HCT116 (cell line): ENCODE measurements at regions not wholly inside any gene's neighbourhood (a gene's known extent, or its start where the extent isn't known, plus 50 kb on each side); places are given as distances from the start of the nearest gene placed in this dataset.

Source experiments
- ATAC-seq: fragments of 200-7000 bp; cut with Tn5 transposase; 2 replicates; pipeline ENCODE4 v1.9.1; 2020; ENCODE audit warnings: mild to moderate bottlenecking, moderate library complexity
- BruUV-seq: library from RNA; stranded (reverse); fragments of 400-500 nt; replicated peaks from 2 replicates; lab custom pipeline; 2021; lab: Mats Ljungman, UMichigan
- CTCF ChIA-PET: fragments of 300-600 bp; sonication (Branson Sonifier 250); formaldehyde crosslinking; loops from one replicate; lab custom pipeline; 2021; ENCODE audit warnings: antibody characterized with exemption; lab: Charles Lee
- POLR2A ChIA-PET: fragments of 300-600, 350-600 bp; sonication (Branson Sonifier 250); formaldehyde crosslinking; loops from one replicate; lab custom pipeline; 2021; ENCODE audit warnings: antibody characterized with exemption; lab: Charles Lee
- RAD21 ChIA-PET, 2 experiments: fragments of 300-600 bp; sonication (Branson Sonifier 250); formaldehyde crosslinking; loops; one replicate each; lab custom pipeline; 2023; ENCODE audit warnings: low total read pairs in 2 of 2; ENCODE audit not compliant: uncharacterized antibody in 2 of 2, unreplicated experiment in 2 of 2, low non-redundant PET in 1 of 2; lab: Charles Lee
- DNase-seq: peaks from one replicate; pipeline ENCODE4 v3.0.0-alpha.2; 2010; ENCODE audit warnings: low read depth, low spot score
- H2AFZ ChIP-seq: fragments of 200-600 bp; shearing (Covaris generic), sonication (generic); 2 replicates; pipeline ENCODE4 v1.6.1; 2017; ENCODE audit warnings: low read depth, mixed run types, mixed read lengths, antibody characterized with exemption, low read length; ENCODE audit not compliant: poor library complexity, severe bottlenecking
- H3K27ac ChIP-seq: 2 replicates; pipeline ENCODE4 v1.5.1; 2012; ENCODE audit warnings: low read depth, low read length
- H3K27me3 ChIP-seq: fragments of 200-600 bp; sonication (generic); 2 replicates; pipeline ENCODE4 v1.6.1; 2016; ENCODE audit warnings: mixed run types, low read length, mixed read lengths; ENCODE audit not compliant: insufficient read depth
- H3K36me3 ChIP-seq, 2 experiments: fragments of 200-500 bp in 1 of 2; fragments of 200-600 bp in 1 of 2; sonication (Bioruptor generic) in 1 of 2; sonication (generic) in 1 of 2; 2 replicates each; pipeline versions ENCODE4 v1.5.1 to v1.6.1; 2014 to 2016; ENCODE audit warnings: low read length in 2 of 2, inconsistent platforms in 1 of 2, mixed read lengths in 1 of 2, mixed run types in 1 of 2; ENCODE audit not compliant: insufficient read depth in 2 of 2, control insufficient read depth in 1 of 2
- H3K4me1 ChIP-seq, 2 experiments: fragments of 200-600 bp in 1 of 2; sonication (generic) in 1 of 2; 2 replicates each; pipeline versions ENCODE4 v1.5.1 to v1.6.1; 2012 to 2017; ENCODE audit warnings: low read length in 2 of 2, inconsistent platforms in 1 of 2, mild to moderate bottlenecking in 1 of 2, mixed read lengths in 1 of 2, mixed run types in 1 of 2, moderate library complexity in 1 of 2; ENCODE audit not compliant: insufficient read depth in 2 of 2, control insufficient read depth in 1 of 2
- H3K4me2 ChIP-seq: fragments of 200-600 bp; sonication (generic); 2 replicates; pipeline ENCODE4 v1.6.1; 2017; ENCODE audit warnings: mixed run types, low read length, mixed read lengths
- H3K4me3 ChIP-seq, 2 experiments: fragments of 200-600 bp in 1 of 2; sonication (generic) in 1 of 2; replicated peaks in 1 of 2; 2 replicates each; pipeline ENCODE4 v1.5.1; 2011 to 2016; ENCODE audit warnings: low read length in 2 of 2, control low read depth in 1 of 2, low read depth in 1 of 2, mild to moderate bottlenecking in 1 of 2, mixed read lengths in 1 of 2, mixed run types in 1 of 2
- H3K79me2 ChIP-seq: fragments of 200-600 bp; sonication (generic); 2 replicates; pipeline ENCODE4 v1.6.1; 2017; ENCODE audit warnings: mild to moderate bottlenecking, mixed run types, low read length, moderate library complexity, mixed read lengths; ENCODE audit not compliant: insufficient read depth
- H3K9ac ChIP-seq: fragments of 200-600 bp; sonication (generic); 2 replicates; pipeline ENCODE4 v1.6.1; 2016; ENCODE audit warnings: low read length, mixed read lengths
- H3K9me2 ChIP-seq: fragments of 200-600 bp; sonication (generic), shearing (Covaris generic); 2 replicates; pipeline ENCODE4 v1.6.1; 2017; ENCODE audit warnings: mixed run types, mild to moderate bottlenecking, moderate library complexity; ENCODE audit not compliant: insufficient read depth
- H3K9me3 ChIP-seq, 2 experiments: fragments of 200-500 bp in 1 of 2; fragments of 200-600 bp in 1 of 2; sonication (Bioruptor generic) in 1 of 2; sonication (generic) in 1 of 2; 2 replicates each; pipeline ENCODE4 v1.6.1; 2014 to 2017; ENCODE audit warnings: low read length in 2 of 2, mixed read lengths in 2 of 2, inconsistent platforms in 1 of 2, low read depth in 1 of 2, mild to moderate bottlenecking in 1 of 2, mixed run types in 1 of 2, moderate library complexity in 1 of 2; ENCODE audit not compliant: control insufficient read depth in 1 of 2, insufficient read depth in 1 of 2
- H4K20me1 ChIP-seq: fragments of 200-600 bp; sonication (generic), shearing (Covaris generic); 2 replicates; pipeline ENCODE4 v1.6.1; 2017; ENCODE audit warnings: mixed run types, mild to moderate bottlenecking, moderate library complexity; ENCODE audit not compliant: insufficient read depth
- CBX3 ChIP-seq: IDR thresholded peaks from 2 replicates; pipeline ENCODE4 v1.6.1; 2012; ENCODE audit warnings: low read depth
- CEBPB ChIP-seq: IDR thresholded peaks from 2 replicates; pipeline ENCODE4 v1.6.1; 2012; ENCODE audit warnings: low read depth
- CTCF ChIP-seq, 3 experiments: fragments of 200-600 bp in 1 of 3; sonication (generic) in 1 of 3; IDR thresholded peaks in 2 of 3; conservative IDR thresholded peaks in 1 of 3; 2 replicates each; pipeline ENCODE4 v1.5.1; 2012 to 2017; ENCODE audit warnings: low read depth in 2 of 3, low read length in 2 of 3, antibody characterized with exemption in 1 of 3, borderline replicate concordance in 1 of 3, control low read depth in 1 of 3, mild to moderate bottlenecking in 1 of 3, mixed read lengths in 1 of 3, mixed run types in 1 of 3, moderate library complexity in 1 of 3; ENCODE audit not compliant: insufficient read depth in 1 of 3
- EZH2 ChIP-seq: fragments of 200-600 bp; sonication (generic); IDR thresholded peaks from 2 replicates; pipeline ENCODE4 v1.6.1; 2017; ENCODE audit warnings: antibody characterized with exemption, mixed run types
- FOSL1 ChIP-seq: IDR thresholded peaks from 2 replicates; pipeline ENCODE4 v1.6.1; 2012; ENCODE audit warnings: low read depth
- REST ChIP-seq: IDR thresholded peaks from 2 replicates; pipeline ENCODE4 v1.6.1; 2012; ENCODE audit warnings: low read depth
- YY1 ChIP-seq: IDR thresholded peaks from 2 replicates; pipeline ENCODE4 v1.6.1; 2011; ENCODE audit warnings: low read length, low read depth, moderate library complexity, mild to moderate bottlenecking; ENCODE audit not compliant: insufficient replicate concordance; ENCODE audit errors: extremely low read depth
- ZBTB33 ChIP-seq: IDR thresholded peaks from 2 replicates; pipeline ENCODE4 v1.6.1; 2011; ENCODE audit warnings: mild to moderate bottlenecking, low read length, moderate library complexity; ENCODE audit not compliant: insufficient replicate concordance; ENCODE audit errors: extremely low read depth
- ZFX ChIP-seq: fragments of 450-650 bp; IDR thresholded peaks from 2 replicates; pipeline ENCODE4 v1.6.1; 2017
- intact Hi-C: fragments of 100-400 bp; cut with micrococcal nuclease; formaldehyde crosslinking; loops from 2 replicates; pipeline ENCODE4 v1.10.0; 2022

GRCh38 chr5:57736716-57737115 lies 254.1 kb upstream of the ACTBL2 start:
- Histone ChIP-seq H3K4me2 (peak overlapping the region; percentile 82), H3K79me2 (no peaks in the 10 kb centered on the region), H3K9me2 (no peaks in the 10 kb centered on the region), H2AFZ (peak overlapping the region; percentile 87), H3K36me3 (no peaks in the 10 kb centered on the region), H3K27me3 (no peaks in the 10 kb centered on the region), H3K9me3 (no peaks in the 10 kb centered on the region), H4K20me1 (no peaks in the 10 kb centered on the region), H3K4me3 (no peak overlapping the region), H3K9ac (peak overlapping the region; percentile 55), H3K4me1 (peaks cover 27 to 62% of the 10 kb centered on the region in 2 experiments), H3K27ac (peak overlapping the region; percentile 63; the same call in 1 of the 2 replicates)
- DNase-seq, result no peak
- TF ChIP-seq CEBPB (no peak), EZH2 (no peak), REST (no peak), ZFX (no peak), CBX3 (no peak), YY1 (no peak), FOSL1 (no peak), ZBTB33 (no peak), CTCF (IDR thresholded peaks at IDR 0.05 in 2 of 3, conservative IDR thresholded peaks at IDR 0.05 in 1 of 3; ENCODE audit: borderline replicate concordance in 1 of 3, insufficient read depth in 1 of 3, low read depth in 2 of 3, low read length in 2 of 3) (no peak)
- no peak for ATAC-seq
- ChIA-PET POLR2A (interaction anchor here (0.6 kb wide), 1 partner anchor 102 kb away, joined by 3 read pairs; no protein-coding TSS in a partner anchor), CTCF (no interaction called here), RAD21 (no interaction called here)
- intact Hi-C loops, result no loop called here
- no TSS peak for BruUV-seq
